WI38 (cell line): ENCODE measurements at regions not wholly inside any gene's neighbourhood (a gene's known extent, or its start where the extent isn't known, plus 50 kb on each side); places are given as distances from the start of the nearest gene placed in this dataset.

Source experiments
- H3K4me3 ChIP-seq: 2 replicates; pipeline ENCODE4 v1.5.1; 2011; ENCODE audit warnings: low read depth, mild to moderate bottlenecking, control low read depth, low read length
- TF ChIP-seq, protein P1 (sequence below): IDR thresholded peaks from 2 replicates; pipeline ENCODE4 v1.5.1; 2012; ENCODE audit warnings: low read depth, mild to moderate bottlenecking, control low read depth, low read length

DNA sequence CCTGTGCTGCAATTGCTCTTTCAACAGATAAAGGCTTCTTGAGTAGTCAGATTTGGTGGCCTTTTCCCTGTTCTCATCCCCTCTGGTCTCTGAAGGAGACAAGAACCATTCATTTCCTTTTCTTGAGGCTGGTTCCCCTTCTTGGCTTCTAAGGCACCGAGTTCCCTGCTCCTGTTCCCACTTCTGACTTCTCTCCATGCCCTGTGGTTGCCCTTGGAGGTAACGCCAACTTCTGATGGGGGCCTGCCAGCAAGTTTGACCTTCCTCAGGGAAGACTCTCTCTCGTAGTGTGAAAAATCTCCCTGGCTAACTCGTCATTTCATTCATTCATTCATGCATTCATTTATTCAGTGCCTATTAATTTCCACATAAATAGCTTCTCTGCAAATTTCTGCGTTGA lies 302.4 kb upstream of the SOX11 start:
- H3K4me3 ChIP-seq: no peak overlapping the region
- TF ChIP-seq, protein P1, sequence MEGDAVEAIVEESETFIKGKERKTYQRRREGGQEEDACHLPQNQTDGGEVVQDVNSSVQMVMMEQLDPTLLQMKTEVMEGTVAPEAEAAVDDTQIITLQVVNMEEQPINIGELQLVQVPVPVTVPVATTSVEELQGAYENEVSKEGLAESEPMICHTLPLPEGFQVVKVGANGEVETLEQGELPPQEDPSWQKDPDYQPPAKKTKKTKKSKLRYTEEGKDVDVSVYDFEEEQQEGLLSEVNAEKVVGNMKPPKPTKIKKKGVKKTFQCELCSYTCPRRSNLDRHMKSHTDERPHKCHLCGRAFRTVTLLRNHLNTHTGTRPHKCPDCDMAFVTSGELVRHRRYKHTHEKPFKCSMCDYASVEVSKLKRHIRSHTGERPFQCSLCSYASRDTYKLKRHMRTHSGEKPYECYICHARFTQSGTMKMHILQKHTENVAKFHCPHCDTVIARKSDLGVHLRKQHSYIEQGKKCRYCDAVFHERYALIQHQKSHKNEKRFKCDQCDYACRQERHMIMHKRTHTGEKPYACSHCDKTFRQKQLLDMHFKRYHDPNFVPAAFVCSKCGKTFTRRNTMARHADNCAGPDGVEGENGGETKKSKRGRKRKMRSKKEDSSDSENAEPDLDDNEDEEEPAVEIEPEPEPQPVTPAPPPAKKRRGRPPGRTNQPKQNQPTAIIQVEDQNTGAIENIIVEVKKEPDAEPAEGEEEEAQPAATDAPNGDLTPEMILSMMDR: no peak

DNA sequence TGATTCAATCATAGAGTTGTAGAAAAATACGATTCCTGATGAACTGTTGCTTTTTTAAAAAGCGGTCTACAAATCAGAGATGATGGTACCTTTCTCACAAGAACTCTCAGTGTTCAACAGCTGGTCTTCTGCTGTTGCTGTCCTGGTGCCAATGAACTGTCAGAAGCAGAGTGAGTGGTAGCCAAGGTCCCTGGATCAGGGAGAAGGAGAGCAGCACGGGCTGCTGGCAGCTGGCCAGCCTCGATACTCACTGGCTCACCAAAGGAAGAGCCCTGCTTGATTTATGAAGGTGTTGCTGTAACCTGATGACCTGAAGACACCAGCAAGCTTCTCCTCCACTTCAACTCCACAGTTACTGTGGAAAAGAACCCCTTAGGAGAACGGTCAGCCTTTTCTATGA lies 300.8 kb upstream of the SOX11 start:
- TF ChIP-seq, protein P1: no peak
- H3K4me3 ChIP-seq: no peak overlapping the region

DNA sequence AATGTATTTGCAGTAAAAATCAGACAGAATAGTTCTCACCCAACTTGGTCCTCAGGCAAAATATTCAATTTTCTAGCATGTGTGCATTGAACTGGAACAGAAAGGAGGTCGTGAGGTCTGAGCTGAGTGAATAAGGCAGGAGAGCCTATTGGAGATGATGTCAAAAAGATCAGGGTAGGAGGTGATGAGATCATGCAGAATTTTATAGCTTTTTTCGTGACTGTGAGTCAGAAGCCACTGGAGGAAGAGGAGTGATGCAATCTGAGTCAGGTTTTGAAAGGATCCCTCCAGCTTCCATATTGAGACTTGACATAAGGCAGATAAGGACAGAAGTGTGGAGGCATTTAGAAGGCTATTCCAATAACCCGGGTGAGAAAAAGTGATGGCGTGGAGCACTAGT lies 299.5 kb upstream of the SOX11 start:
- H3K4me3 ChIP-seq: no peak overlapping the region
- TF ChIP-seq, protein P1: no peak

DNA sequence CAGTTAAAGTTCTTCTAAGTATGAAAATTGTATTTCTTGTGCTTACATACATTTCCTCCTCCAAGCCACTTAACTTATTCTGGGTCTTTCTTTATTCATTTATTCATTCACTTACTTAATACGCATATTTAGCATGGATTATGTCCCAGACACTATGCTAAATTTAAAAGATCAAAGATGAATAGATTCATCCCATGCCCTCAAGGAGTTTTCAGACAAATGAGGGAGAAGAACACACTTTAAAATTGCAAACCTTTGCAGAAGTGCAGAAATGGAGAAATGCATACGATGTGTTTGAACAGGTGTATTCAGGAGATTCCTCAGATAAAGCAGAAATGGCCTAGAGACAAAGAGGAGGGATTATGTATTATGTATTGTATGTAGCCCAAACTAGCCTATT lies 298.7 kb upstream of the SOX11 start:
- no peak overlapping the region for H3K4me3 ChIP-seq
- TF ChIP-seq, protein P1: no peak

DNA sequence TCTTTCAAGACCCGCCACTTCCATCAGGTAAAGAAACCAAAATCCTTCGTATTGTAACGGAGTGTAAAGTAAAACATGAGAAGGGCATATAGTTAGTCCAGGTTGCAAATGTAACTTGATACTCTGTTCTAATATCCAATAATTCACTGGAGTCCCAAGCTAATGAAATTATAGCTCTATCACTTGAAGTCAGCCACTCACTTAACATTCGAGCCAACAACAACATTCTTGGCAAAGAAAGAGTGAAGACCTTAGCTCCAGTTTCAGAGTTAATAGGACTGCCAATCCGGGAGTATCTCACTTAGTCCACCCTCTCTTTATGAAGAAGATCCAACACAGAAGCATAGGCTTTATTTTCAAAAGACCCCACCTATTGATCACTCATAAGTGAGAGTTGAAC lies 298.0 kb upstream of the SOX11 start:
- H3K4me3 ChIP-seq: no peak overlapping the region
- TF ChIP-seq, protein P1: no peak

DNA sequence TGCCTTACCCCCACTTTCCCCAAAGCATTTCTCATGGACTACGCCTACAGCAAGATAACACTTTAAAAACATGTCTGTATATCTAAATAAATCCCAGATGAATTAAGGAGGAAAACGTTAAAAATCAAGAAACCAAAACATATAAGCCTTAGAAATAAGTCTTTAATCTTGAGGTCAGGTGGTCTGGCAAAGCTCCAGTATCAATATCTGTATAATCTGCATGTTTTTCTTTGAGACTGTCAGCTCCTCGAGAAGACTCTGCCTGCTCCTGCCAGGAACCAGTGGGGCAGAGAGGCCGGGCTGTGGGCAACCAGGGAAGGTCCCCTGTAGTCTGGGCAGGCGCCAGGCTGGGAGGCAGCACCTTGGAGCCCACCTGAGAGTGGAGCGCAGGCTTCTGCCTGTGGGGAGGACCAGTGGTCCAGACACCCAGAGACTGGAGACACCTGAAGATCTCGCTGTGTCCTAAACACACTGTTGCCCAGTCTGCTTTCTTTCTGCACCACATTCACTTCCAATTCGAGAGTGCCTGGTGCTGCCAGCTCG lies 291.0 kb upstream of the SOX11 start:
- no peak overlapping the region for H3K4me3 ChIP-seq
- TF ChIP-seq, protein P1: no peak

DNA sequence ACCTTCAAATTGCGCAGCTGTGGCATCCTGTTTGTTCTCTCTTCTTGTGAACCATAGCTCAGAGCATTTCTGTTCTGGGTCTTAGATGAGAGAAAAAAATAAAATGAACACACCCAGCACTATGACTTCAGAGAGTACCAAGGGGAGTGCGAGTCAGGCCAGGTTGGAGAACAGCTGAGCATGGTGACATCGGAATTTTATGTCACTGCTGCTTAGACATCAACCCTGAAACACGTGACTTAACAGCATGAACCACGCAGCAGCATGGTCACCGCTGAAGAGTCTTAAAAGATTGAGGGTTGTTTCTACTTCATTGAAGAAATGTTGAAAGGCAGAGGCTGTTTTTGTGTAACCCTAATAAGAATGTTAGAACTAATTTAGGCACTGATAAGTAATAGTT lies 288.8 kb upstream of the SOX11 start:
- TF ChIP-seq, protein P1: no peak
- no peak overlapping the region for H3K4me3 ChIP-seq
